KOPT-K1 (cell line): ENCODE measurements at regions not wholly inside any gene's neighbourhood (a gene's known extent, or its start where the extent isn't known, plus 50 kb on each side); places are given as distances from the start of the nearest gene placed in this dataset.
"Not testable (repeated sequence)": the region's sequence is repeated elsewhere in the genome, so short reads cannot be mapped to it uniquely, and the experiment has no call there.

Experiments
- H3K27ac ChIP-seq: fragments of 200-600 bp; sonication (generic); 2 replicates; pipeline ENCODE4 v1.5.1; 2016; ENCODE audit warnings: antibody characterized with exemption, mild to moderate bottlenecking, low read depth, low read length; ENCODE audit not compliant: poor library complexity, severe bottlenecking
- H3K36me3 ChIP-seq: fragments of 200-600 bp; sonication (generic); 2 replicates; pipeline ENCODE4 v1.5.1; 2017; ENCODE audit warnings: antibody characterized with exemption, mild to moderate bottlenecking, low read length, moderate library complexity; ENCODE audit not compliant: insufficient read depth
- H3K9me3 ChIP-seq: fragments of 200-600 bp; sonication (generic); 2 replicates; pipeline ENCODE4 v1.5.1; 2017; ENCODE audit warnings: antibody characterized with exemption, low read length, mild to moderate bottlenecking; ENCODE audit not compliant: insufficient read depth, poor library complexity, severe bottlenecking

GRCh38 chr1:185429668-185430067 is 112.6 kb upstream of the IVNS1ABP start:
- H3K9me3 ChIP-seq, H3K36me3 ChIP-seq, H3K27ac ChIP-seq: not testable (repeated sequence)

GRCh38 chr1:185427776-185428175 is 110.7 kb upstream of the IVNS1ABP start:
- H3K27ac ChIP-seq, result no peak overlapping the region
- no peaks in the 10 kb centered on the region for H3K9me3 ChIP-seq
- no peaks in the 10 kb centered on the region for H3K36me3 ChIP-seq

GRCh38 chr1:185427264-185427663 is 110.2 kb upstream of the IVNS1ABP start:
- Histone ChIP-seq H3K27ac (no peak overlapping the region), H3K9me3 (no peaks in the 10 kb centered on the region)

GRCh38 chr1:185426848-185427247 is 109.8 kb upstream of the IVNS1ABP start:
- no peaks in the 10 kb centered on the region for H3K36me3 ChIP-seq

More at GRCh38 chr1:185427264-185427663, 110.2 kb upstream of the IVNS1ABP start:
- no peaks in the 10 kb centered on the region for H3K36me3 ChIP-seq

GRCh38 chr1:185425163-185425562 is 108.1 kb upstream of the IVNS1ABP start:
- Histone ChIP-seq H3K36me3 (no peaks in the 10 kb centered on the region), H3K27ac (no peak overlapping the region), H3K9me3 (no peaks in the 10 kb centered on the region)

More at GRCh38 chr1:185426848-185427247, 109.8 kb upstream of the IVNS1ABP start:
- Histone ChIP-seq H3K27ac (no peak overlapping the region), H3K9me3 (no peaks in the 10 kb centered on the region)

- no peak overlapping the region for H3K27ac ChIP-seq
- no peaks in the 10 kb centered on the region for H3K36me3 ChIP-seq
- H3K9me3 ChIP-seq, result no peaks in the 10 kb centered on the region
Measured at GRCh38 chr1:185421485-185422107, 104.6 kb upstream of the IVNS1ABP start.

GRCh38 chr1:185420588-185421081 is 103.6 kb upstream of the IVNS1ABP start:
- H3K9me3 ChIP-seq, result no peaks in the 10 kb centered on the region
- H3K27ac ChIP-seq, result no peak overlapping the region
- no peaks in the 10 kb centered on the region for H3K36me3 ChIP-seq

- no peak overlapping the region for H3K27ac ChIP-seq
- H3K36me3 ChIP-seq, result no peaks in the 10 kb centered on the region
- no peaks in the 10 kb centered on the region for H3K9me3 ChIP-seq
Measured at GRCh38 chr1:185419718-185420117, 102.7 kb upstream of the IVNS1ABP start.

- Histone ChIP-seq H3K27ac (no peak overlapping the region), H3K9me3 (no peaks in the 10 kb centered on the region), H3K36me3 (no peaks in the 10 kb centered on the region)
Measured at GRCh38 chr1:185418472-185418871, 101.4 kb upstream of the IVNS1ABP start.

GRCh38 chr1:185412385-185413087 is 95.5 kb upstream of the IVNS1ABP start:
- Histone ChIP-seq H3K36me3 (no peaks in the 10 kb centered on the region), H3K9me3 (peaks cover under 1% of the 10 kb centered on the region), H3K27ac (no peak overlapping the region)

GRCh38 chr1:185409763-185410528 is 92.9 kb upstream of the IVNS1ABP start:
- no peaks in the 10 kb centered on the region for H3K36me3 ChIP-seq
- H3K9me3 ChIP-seq, result peaks cover 4% of the 10 kb centered on the region

GRCh38 chr1:185409345-185409744 is 92.3 kb upstream of the IVNS1ABP start:
- Histone ChIP-seq H3K9me3 (peaks cover 4% of the 10 kb centered on the region), H3K36me3 (no peaks in the 10 kb centered on the region), H3K27ac (no peak overlapping the region)

More at GRCh38 chr1:185409763-185410528, 92.9 kb upstream of the IVNS1ABP start:
- no peak overlapping the region for H3K27ac ChIP-seq

GRCh38 chr1:185408700-185409270 is 91.7 kb upstream of the IVNS1ABP start:
- H3K9me3 ChIP-seq, result peaks cover 4% of the 10 kb centered on the region
- no peaks in the 10 kb centered on the region for H3K36me3 ChIP-seq
- H3K27ac ChIP-seq, result no peak overlapping the region

GRCh38 chr1:185406691-185407009 is 89.6 kb upstream of the IVNS1ABP start:
- no peaks in the 10 kb centered on the region for H3K36me3 ChIP-seq
- peaks cover 4% of the 10 kb centered on the region for H3K9me3 ChIP-seq
- H3K27ac ChIP-seq, result no peak overlapping the region
